ENCODE measurements at regions not wholly inside any gene's neighbourhood (a gene's known extent, or its start where the extent isn't known, plus 50 kb on each side); places are given as distances from the start of the nearest gene placed in this dataset.
"Not testable (repeated sequence)": the region's sequence is repeated elsewhere in the genome, so short reads cannot be mapped to it uniquely, and the experiment has no call there.

- Mint-ChIP-seq H3K27ac (no peak overlapping the region), H3K9me3 (peaks cover 0 to 2% of the 10 kb centered on the region in 2 donors), H3K36me3 (no peaks in the 10 kb centered on the region), H3K4me1 (peaks cover 19 to 32% of the 10 kb centered on the region in 2 donors), H3K27me3 (no peaks in the 10 kb centered on the region), H3K4me3 (no peak overlapping the region)
- DNase-seq, result no peak
- ATAC-seq (replicated peaks), result no peak
Observed at GRCh38 chr3:112765531-112765930, 81.1 kb downstream of the CD200R1L start.

- Mint-ChIP-seq H3K27me3 (no peaks in the 10 kb centered on the region), H3K36me3 (no peaks in the 10 kb centered on the region), H3K9me3 (peaks cover 0 to 2% of the 10 kb centered on the region in 2 donors), H3K4me1 (peaks cover 13 to 27% of the 10 kb centered on the region in 2 donors), H3K27ac (no peak overlapping the region), H3K4me3 (no peak overlapping the region)
- no peak for ATAC-seq (replicated peaks)
- DNase-seq, result no peak
Observed at GRCh38 chr3:112763258-112763657, 83.4 kb downstream of the CD200R1L start.

GRCh38 chr3:112761062-112761638 lies 85.5 kb downstream of the CD200R1L start:
- H3K4me1 Mint-ChIP-seq, result peaks cover 0 to 6% of the 10 kb centered on the region in 2 donors
- ATAC-seq (replicated peaks) (no peak), DNase-seq (no peak)
- no peak overlapping the region for H3K4me3 Mint-ChIP-seq
- no peaks in the 10 kb centered on the region for H3K36me3 Mint-ChIP-seq
- no peak overlapping the region for H3K27ac Mint-ChIP-seq
- H3K9me3 Mint-ChIP-seq, result peaks cover 0 to 3% of the 10 kb centered on the region in 2 donors
- H3K27me3 Mint-ChIP-seq, result no peaks in the 10 kb centered on the region

- H3K27me3 Mint-ChIP-seq, result no peaks in the 10 kb centered on the region
- ATAC-seq (replicated peaks) (no peak), DNase-seq (no peak)
- peaks cover 0 to 3% of the 10 kb centered on the region in 2 donors for H3K9me3 Mint-ChIP-seq
- H3K36me3 Mint-ChIP-seq, result no peaks in the 10 kb centered on the region
- no peak overlapping the region for H3K27ac Mint-ChIP-seq
- H3K4me3 Mint-ChIP-seq, result no peak overlapping the region
- peaks cover 0 to 5% of the 10 kb centered on the region in 2 donors for H3K4me1 Mint-ChIP-seq
Observed at GRCh38 chr3:112759681-112760080, 87.0 kb downstream of the CD200R1L start.

GRCh38 chr3:112759210-112759609 lies 87.5 kb downstream of the CD200R1L start:
- ATAC-seq (replicated peaks), result no peak
- DNase-seq, result no peak
- Mint-ChIP-seq H3K4me3 (no peak overlapping the region), H3K4me1 (peaks cover 0 to 5% of the 10 kb centered on the region in 2 donors), H3K9me3 (peaks cover 0 to 5% of the 10 kb centered on the region in 2 donors), H3K27ac (no peak overlapping the region), H3K36me3 (no peaks in the 10 kb centered on the region), H3K27me3 (no peaks in the 10 kb centered on the region)

- no peak for ATAC-seq (replicated peaks)
- DNase-seq, result no peak
- H3K36me3 Mint-ChIP-seq, result no peaks in the 10 kb centered on the region
- H3K9me3 Mint-ChIP-seq, result peaks cover 0 to 5% of the 10 kb centered on the region in 2 donors
- H3K4me1 Mint-ChIP-seq, result peaks cover 0 to 1% of the 10 kb centered on the region in 2 donors
- H3K27ac Mint-ChIP-seq, result no peak overlapping the region
- H3K27me3 Mint-ChIP-seq, result no peaks in the 10 kb centered on the region
- no peak overlapping the region for H3K4me3 Mint-ChIP-seq
Observed at GRCh38 chr3:112757197-112757596, 89.5 kb downstream of the CD200R1L start.

GRCh38 chr3:112755845-112756613 lies 90.6 kb downstream of the CD200R1L start:
- H3K27ac Mint-ChIP-seq, result peak overlapping the region; percentile 31
- H3K4me1 Mint-ChIP-seq, result peaks cover 0 to 6% of the 10 kb centered on the region in 2 donors
- H3K27me3 Mint-ChIP-seq, result no peaks in the 10 kb centered on the region
- ATAC-seq (replicated peaks), result peak; percentile 91 to 96
- H3K36me3 Mint-ChIP-seq, result no peaks in the 10 kb centered on the region
- peak; percentile 17 for DNase-seq
- H3K9me3 Mint-ChIP-seq, result peaks cover 0 to 5% of the 10 kb centered on the region in 2 donors
- H3K4me3 Mint-ChIP-seq, result no peak overlapping the region

- H3K27ac Mint-ChIP-seq; H3K9me3 Mint-ChIP-seq; H3K4me3 Mint-ChIP-seq; H3K27me3 Mint-ChIP-seq; ATAC-seq (replicated peaks); DNase-seq; H3K4me1 Mint-ChIP-seq; H3K36me3 Mint-ChIP-seq: not testable (repeated sequence)
Observed at GRCh38 chr3:112755046-112755445, 91.6 kb downstream of the CD200R1L start.

- ATAC-seq (replicated peaks) (no peak), DNase-seq (no peak)
- H3K4me3 Mint-ChIP-seq, result no peak overlapping the region
- H3K36me3 Mint-ChIP-seq, result no peaks in the 10 kb centered on the region
- peaks cover 0 to 6% of the 10 kb centered on the region in 2 donors for H3K4me1 Mint-ChIP-seq
- H3K27ac Mint-ChIP-seq, result no peak overlapping the region
- H3K9me3 Mint-ChIP-seq, result peaks cover 0 to 2% of the 10 kb centered on the region in 2 donors
- no peaks in the 10 kb centered on the region for H3K27me3 Mint-ChIP-seq
Observed at GRCh38 chr3:112751564-112752512, 94.8 kb downstream of the CD200R1L start.

GRCh38 chr3:112751061-112751460 lies 95.6 kb downstream of the CD200R1L start:
- ATAC-seq (replicated peaks), result no peak
- peaks cover 0 to 6% of the 10 kb centered on the region in 2 donors for H3K4me1 Mint-ChIP-seq
- H3K27ac Mint-ChIP-seq, result no peak overlapping the region
- H3K27me3 Mint-ChIP-seq, result no peaks in the 10 kb centered on the region
- no peak overlapping the region for H3K4me3 Mint-ChIP-seq
- peaks cover 0 to 2% of the 10 kb centered on the region in 2 donors for H3K9me3 Mint-ChIP-seq
- DNase-seq, result no peak
- H3K36me3 Mint-ChIP-seq, result no peaks in the 10 kb centered on the region

GRCh38 chr3:112747624-112748023 lies 99.0 kb downstream of the CD200R1L start:
- Mint-ChIP-seq H3K4me1 (peaks cover 0 to 4% of the 10 kb centered on the region in 2 donors), H3K27ac (no peak overlapping the region), H3K9me3 (no peaks in the 10 kb centered on the region), H3K4me3 (no peak overlapping the region), H3K36me3 (no peaks in the 10 kb centered on the region), H3K27me3 (no peaks in the 10 kb centered on the region)
- DNase-seq (no peak), ATAC-seq (replicated peaks) (no peak)

- no peak for DNase-seq
- no peak for ATAC-seq (replicated peaks)
- no peaks in the 10 kb centered on the region for H3K9me3 Mint-ChIP-seq
- H3K27ac Mint-ChIP-seq, result no peak overlapping the region
- H3K4me3 Mint-ChIP-seq, result no peak overlapping the region
- H3K4me1 Mint-ChIP-seq, result peaks cover 1 to 2% of the 10 kb centered on the region in 2 donors
- H3K27me3 Mint-ChIP-seq, result no peaks in the 10 kb centered on the region
- no peaks in the 10 kb centered on the region for H3K36me3 Mint-ChIP-seq
Observed at GRCh38 chr3:112746675-112747280, 99.9 kb downstream of the CD200R1L start.

GRCh38 chr3:112745567-112746248 lies 101.0 kb downstream of the CD200R1L start:
- H3K4me1 Mint-ChIP-seq, result peaks cover 3 to 6% of the 10 kb centered on the region in 2 donors
- H3K36me3 Mint-ChIP-seq, result no peaks in the 10 kb centered on the region
- no peak overlapping the region for H3K4me3 Mint-ChIP-seq
- no peaks in the 10 kb centered on the region for H3K27me3 Mint-ChIP-seq
- no peak for DNase-seq
- no peak overlapping the region for H3K27ac Mint-ChIP-seq
- peak in 1 of 2 donors; percentile 53 for ATAC-seq (replicated peaks)
- H3K9me3 Mint-ChIP-seq, result no peaks in the 10 kb centered on the region

Data from stimulated activated naive B cell treated with anti-CD40 and anti-IgM and Interleukin-4, amounts not matched to agents 10 μg/mL and 1 μg/mL and 100 μg/mL, for 72 hours (primary cell).